ENCODE measurements at regions not wholly inside any gene's neighbourhood (a gene's known extent, or its start where the extent isn't known, plus 50 kb on each side); places are given as distances from the start of the nearest gene placed in this dataset.
A peak's percentile ranks its signal among the peaks of the same experiment; 100 is the strongest.

GRCh38 chr2:176597916-176598315 is 328.7 kb downstream of the MTX2 start:
- no peak for DNase-seq (ENCODE audit: low read depth in 4 of 4, low spot score in 1 of 4)

DNA sequence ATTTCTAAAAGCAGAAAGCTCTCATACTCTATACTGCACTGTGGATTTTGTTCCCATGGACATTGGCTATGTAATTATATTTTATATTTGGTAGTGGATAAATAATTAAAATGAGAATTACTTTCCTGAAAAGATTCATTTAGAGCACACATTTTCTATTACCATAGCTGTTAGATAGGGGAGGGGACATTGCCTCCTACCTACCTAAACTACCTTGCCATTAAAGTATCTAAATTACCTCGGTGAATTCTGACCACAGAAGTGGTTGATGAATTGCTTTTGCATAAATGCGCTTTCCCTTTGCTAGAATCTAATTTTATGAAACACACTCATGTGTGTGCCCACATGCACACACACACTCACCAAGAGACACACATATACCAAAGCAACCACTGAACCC is 329.1 kb downstream of the MTX2 start:
- DNase-seq (ENCODE audit: low read depth in 4 of 4, low spot score in 1 of 4) = no peak

GRCh38 chr2:176599796-176600485 is 330.7 kb downstream of the MTX2 start:
- DNase-seq (ENCODE audit: low read depth in 4 of 4, low spot score in 1 of 4) = no peak

- no peak for DNase-seq (ENCODE audit: low read depth in 4 of 4, low spot score in 1 of 4)
Observed at GRCh38 chr2:176601066-176601465, 331.8 kb downstream of the MTX2 start.

DNA sequence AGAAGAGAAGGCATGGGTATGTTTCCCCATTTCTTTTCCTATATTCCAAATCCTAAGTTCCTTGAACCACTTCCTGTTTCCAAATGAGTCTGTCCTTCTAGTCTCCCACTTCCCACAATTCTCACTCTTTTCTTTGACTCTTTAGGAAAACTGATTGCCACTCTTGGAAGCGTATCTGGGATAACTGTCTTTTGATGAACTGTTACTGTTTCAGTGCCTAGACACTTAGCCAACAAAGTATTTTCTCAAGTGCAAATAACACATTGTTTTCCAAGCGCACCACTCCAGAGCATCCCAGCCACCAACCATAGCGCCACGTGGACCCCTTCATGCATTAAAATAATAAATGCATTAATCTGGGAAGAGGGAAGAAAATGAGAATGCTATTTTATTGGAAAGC is 342.8 kb downstream of the MTX2 start:
- no peak for DNase-seq (ENCODE audit: low read depth in 4 of 4, low spot score in 1 of 4)

DNA sequence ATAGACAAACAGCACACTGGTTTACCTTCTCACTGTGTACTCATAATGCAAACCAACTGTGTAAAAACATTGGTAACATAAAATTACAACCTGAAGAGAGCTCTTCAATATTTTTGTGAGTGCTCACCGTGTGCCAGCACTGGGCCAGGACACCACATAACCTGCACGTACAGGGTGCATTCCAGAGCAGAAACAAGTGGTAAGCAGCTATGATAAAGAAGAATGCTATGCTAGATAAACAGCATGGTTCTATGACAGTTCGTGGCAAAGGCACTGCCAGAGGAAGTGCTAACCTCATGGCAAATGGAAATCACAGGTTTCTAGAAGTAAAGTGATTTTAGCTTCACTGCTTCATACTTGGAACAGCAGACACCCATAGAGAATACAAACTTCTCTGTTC is 343.5 kb downstream of the MTX2 start:
- no peak for DNase-seq (ENCODE audit: low read depth in 4 of 4, low spot score in 1 of 4)

DNA sequence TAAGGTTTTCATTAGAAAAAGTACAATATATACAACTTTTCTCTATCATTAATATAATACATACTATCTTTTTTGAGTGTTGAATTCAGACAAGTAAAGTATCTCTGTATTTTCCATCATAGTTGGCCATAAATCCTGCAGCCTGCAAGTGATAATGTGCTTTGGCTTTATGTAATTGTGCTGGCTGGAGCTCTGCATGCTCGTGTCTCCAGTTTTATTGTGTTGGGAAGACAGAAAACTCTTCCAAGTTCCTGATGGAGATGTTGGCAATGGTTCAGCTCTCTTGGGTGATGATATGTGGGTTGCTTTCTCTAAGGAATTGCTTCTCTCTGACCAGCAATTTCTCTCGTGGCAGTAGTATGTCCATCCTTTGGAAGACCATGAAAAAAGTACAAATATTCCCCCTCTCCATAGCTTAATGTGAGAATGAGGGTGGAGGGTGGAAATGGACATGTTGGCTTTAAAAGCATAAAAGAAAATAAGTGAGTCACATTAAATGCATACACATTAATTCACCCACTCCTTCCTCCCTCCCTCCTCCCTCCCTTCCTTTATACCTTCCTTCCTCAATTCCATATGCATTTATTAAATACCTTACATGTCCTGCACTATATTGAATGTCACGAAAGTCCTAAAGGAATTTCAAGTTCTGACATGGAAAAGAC is 344.2 kb downstream of the MTX2 start:
- DNase-seq (ENCODE audit: low read depth in 4 of 4, low spot score in 1 of 4) = no peak

- no peak for DNase-seq (ENCODE audit: low read depth in 4 of 4, low spot score in 1 of 4)
Observed at GRCh38 chr2:176614049-176614448, 344.8 kb downstream of the MTX2 start.

DNA sequence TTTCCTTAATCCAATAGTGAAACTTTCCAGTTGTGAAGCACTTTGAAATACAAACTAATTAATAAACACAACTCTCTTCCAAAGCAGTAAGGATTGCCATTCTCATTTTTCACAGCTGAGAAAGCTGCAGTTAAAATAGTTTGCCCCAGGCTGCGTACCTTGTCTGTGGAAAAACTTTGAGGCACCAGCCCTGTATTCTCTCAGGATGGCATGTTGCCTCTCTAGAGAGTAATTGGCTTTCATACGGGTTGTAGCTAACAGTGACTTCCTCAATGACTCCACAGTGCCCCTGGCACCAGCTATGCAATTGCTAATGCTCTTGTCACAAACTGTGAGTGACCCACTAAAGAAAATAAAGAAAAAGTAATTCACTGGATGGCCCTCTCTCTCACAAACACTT is 345.7 kb downstream of the MTX2 start:
- no peak for DNase-seq (ENCODE audit: low read depth in 4 of 4, low spot score in 1 of 4)

DNA sequence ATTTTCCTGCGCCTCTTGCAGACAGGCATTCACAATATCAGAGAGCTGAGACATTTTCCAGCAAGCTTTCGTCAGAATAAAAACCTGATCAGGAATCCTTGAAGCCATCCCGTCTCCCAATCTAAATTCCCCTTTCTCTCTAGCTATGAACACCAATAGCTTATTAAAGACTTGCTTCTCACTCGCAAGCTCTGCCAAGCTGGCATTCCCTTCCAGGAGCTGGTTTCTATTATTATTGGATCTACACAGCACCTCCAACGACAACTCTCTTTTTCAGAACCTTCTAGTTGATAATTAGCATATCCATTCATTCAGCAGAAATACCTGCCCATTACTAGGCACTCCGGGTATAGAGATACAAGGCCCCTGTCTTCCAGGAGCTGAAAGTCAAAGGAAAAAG is 350.3 kb downstream of the MTX2 start:
- DNase-seq (ENCODE audit: low read depth in 4 of 4, low spot score in 1 of 4) = no peak

GRCh38 chr2:176621350-176621749 is 352.1 kb downstream of the MTX2 start:
- no peak for DNase-seq (ENCODE audit: low read depth in 4 of 4, low spot score in 1 of 4)

DNA sequence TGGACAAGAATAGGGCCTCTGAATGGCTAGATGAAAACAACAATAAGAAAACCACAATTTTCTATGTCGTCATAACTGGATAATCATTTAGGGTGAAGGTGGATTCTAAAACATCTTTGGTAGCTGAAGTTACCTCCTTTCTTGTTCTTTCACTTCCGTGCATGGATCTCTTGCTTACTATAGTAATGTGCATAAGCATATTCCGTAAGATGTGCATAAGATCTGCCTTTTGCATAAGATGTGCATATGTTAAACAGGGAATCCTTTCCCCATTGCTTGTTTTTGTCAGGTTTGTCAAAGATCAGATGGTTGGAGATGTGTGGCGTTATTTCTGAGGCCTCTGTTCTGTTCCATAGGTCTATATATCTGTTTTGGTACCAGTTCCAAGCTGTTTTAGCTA is 353.6 kb downstream of the MTX2 start:
- no peak for DNase-seq (ENCODE audit: low read depth in 4 of 4, low spot score in 1 of 4)

DNA sequence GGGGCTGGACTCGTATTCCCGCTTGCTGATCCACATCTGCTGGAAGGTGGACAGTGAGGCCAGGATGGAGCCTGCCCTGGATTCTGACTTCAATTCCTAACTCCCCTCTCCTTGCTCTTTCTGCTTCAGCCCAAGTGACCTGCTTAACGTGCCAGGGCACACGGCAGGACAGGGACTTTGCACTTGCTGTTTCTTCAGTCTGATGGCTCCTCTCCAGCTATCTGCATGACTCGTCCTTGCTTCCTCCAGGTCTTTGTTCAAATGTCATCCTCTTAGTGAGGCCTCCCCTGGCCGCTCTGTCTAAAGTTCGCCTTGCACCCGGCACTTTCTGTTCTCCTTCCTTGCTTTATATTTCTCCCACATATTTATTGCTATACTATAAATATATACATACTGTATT is 357.6 kb downstream of the MTX2 start:
- DNase-seq (ENCODE audit: low read depth in 4 of 4, low spot score in 1 of 4) = no peak

GRCh38 chr2:176628438-176628837 is 359.2 kb downstream of the MTX2 start:
- no peak for DNase-seq (ENCODE audit: low read depth in 4 of 4, low spot score in 1 of 4)

DNA sequence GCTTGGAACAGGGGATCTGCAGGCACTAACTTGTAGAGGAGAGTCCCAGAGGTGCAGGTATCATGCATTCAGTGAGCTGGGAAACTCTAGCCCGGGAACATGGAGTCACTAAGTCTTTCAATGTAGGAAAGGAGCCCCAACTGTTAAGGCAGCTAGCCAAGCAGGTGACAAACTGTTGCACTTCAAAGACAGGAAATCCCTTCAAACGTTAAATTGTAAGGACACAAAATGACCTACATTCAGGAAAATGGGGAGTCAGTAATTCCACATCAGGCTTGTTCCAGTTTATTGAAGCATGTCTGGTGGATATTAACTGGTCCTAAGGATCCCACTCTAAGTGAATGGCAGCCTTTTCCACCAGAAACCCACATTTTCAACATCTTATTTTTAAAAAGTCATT is 364.5 kb downstream of the MTX2 start:
- DNase-seq (ENCODE audit: low read depth in 4 of 4, low spot score in 1 of 4) = no peak

DNA sequence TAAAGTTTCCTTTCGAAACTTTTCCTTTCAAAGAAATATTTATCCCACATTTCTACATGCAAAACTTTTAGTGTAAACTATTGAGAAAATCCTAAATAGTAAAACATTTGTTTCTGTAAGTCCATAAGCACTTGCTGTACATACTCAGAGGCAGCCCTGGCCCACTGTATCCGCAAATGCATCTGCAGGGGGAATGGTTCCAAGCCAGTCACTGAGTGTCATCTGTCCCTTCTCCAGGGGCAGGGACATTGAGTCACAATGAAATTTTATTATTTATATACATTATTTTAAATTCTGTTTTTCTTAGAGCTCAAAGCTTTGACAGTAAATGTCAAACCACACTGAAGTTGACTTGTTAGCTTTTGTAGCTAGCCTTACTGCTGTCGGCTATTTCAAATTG is 367.2 kb downstream of the MTX2 start:
- DNase-seq (ENCODE audit: low read depth in 4 of 4, low spot score in 1 of 4) = no peak

GRCh38 chr2:176637142-176637485 is 367.9 kb downstream of the MTX2 start:
- no peak for DNase-seq (ENCODE audit: low read depth in 4 of 4, low spot score in 1 of 4)

- no peak for DNase-seq (ENCODE audit: low read depth in 4 of 4, low spot score in 1 of 4)
Observed at GRCh38 chr2:176637486-176638166, 368.4 kb downstream of the MTX2 start.

GRCh38 chr2:176638167-176639015 is 369.1 kb downstream of the MTX2 start:
- DNase-seq (ENCODE audit: low read depth in 4 of 4, low spot score in 1 of 4) = peak in 3 of 4 experiments; percentile 32 to 36 (median 33)

GRCh38 chr2:176639016-176639343 is 369.7 kb downstream of the MTX2 start:
- no peak for DNase-seq (ENCODE audit: low read depth in 4 of 4, low spot score in 1 of 4)

- DNase-seq (ENCODE audit: low read depth in 4 of 4, low spot score in 1 of 4) = no peak
Observed at GRCh38 chr2:176639671-176640070, 370.4 kb downstream of the MTX2 start.

DNA sequence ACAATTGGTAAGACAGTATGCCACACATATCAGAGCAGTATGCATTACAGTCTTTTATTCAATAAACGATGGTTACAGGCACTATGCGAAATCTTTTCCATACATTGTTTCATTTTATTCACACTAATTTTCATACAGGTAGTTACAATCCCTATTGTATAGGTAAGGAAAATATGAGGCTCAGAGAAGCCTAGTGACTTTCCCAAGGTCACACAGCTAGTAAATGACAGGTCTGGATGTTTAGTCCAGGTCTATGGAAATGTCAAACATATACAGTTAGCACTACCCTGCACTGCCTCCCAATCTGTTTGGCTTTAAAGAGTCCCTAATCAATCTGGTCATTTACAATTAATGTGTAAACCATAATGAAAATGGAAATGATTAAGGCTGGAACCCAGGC is 372.2 kb downstream of the MTX2 start:
- DNase-seq (ENCODE audit: low read depth in 4 of 4, low spot score in 1 of 4) = no peak

Measured in stimulated activated CD4-positive, alpha-beta T cell treated with anti-CD3 and anti-CD28 coated beads, Interleukin-1b, Interleukin-23, amount 100 ng/mL, for 24 hours (primary cell).